NB4 (cell line): ENCODE measurements at regions not wholly inside any gene's neighbourhood (a gene's known extent, or its start where the extent isn't known, plus 50 kb on each side); places are given as distances from the start of the nearest gene placed in this dataset.

Experiments
- CTCF ChIP-seq: IDR thresholded peaks from one replicate; pipeline ENCODE4 v1.5.1; 2012; ENCODE audit warnings: low read depth, low read length
- MAX ChIP-seq: IDR thresholded peaks from 2 replicates; pipeline ENCODE4 v1.6.1; 2011; ENCODE audit warnings: low read depth, low read length
- MYC ChIP-seq: IDR thresholded peaks from 2 replicates; pipeline ENCODE4 v1.6.1; 2011; ENCODE audit warnings: low read depth, low read length
- POLR2A ChIP-seq: IDR thresholded peaks from 2 replicates; pipeline ENCODE4 v1.6.1; 2011; ENCODE audit warnings: mild to moderate bottlenecking; ENCODE audit not compliant: insufficient read length; ENCODE audit errors: extremely low read depth

GRCh38 chr2:120604767-120605166, 130.9 kb upstream of the GLI2 start:
- TF ChIP-seq POLR2A (no peak), CTCF (no peak), MAX (no peak), MYC (no peak)
